Transverse colon (tissue), 4 donors: ENCODE measurements at regions not wholly inside any gene's neighbourhood (a gene's known extent, or its start where the extent isn't known, plus 50 kb on each side); places are given as distances from the start of the nearest gene placed in this dataset.
"Not testable (repeated sequence)": the region's sequence is repeated elsewhere in the genome, so short reads cannot be mapped to it uniquely, and the experiment has no call there.

Experiments used
- DNase-seq: peaks from one replicate; pipeline ENCODE4 v3.0.0-alpha.2; 2019
- H3K27ac ChIP-seq, 4 donors: fragments of 200-600 bp; sonication (generic); 2 replicates each; pipeline ENCODE4 v1.5.1; 2016 to 2018; ENCODE audit warnings: inconsistent platforms in 4 of 4
- H3K27me3 ChIP-seq: fragments of 200-600 bp; sonication (generic); 2 replicates; pipeline ENCODE4 v1.5.1; 2017; ENCODE audit warnings: inconsistent platforms
- H3K36me3 ChIP-seq, 4 donors: fragments of 200-600 bp; sonication (generic); 2 replicates each; pipeline ENCODE4 v1.5.1; 2017 to 2019; ENCODE audit warnings: inconsistent platforms in 4 of 4
- H3K4me1 ChIP-seq, 4 donors: fragments of 200-600 bp; sonication (generic); 2 replicates each; pipeline ENCODE4 v1.5.1; 2017 to 2020; ENCODE audit warnings: inconsistent platforms in 4 of 4
- H3K4me3 ChIP-seq, 4 donors: fragments of 200-600 bp; sonication (generic); 1 replicate in 1 of 4; 2 replicates in 3 of 4; pipeline versions ENCODE4 v1.5.1 to v1.6.1; 2017 to 2019; ENCODE audit warnings: inconsistent platforms in 4 of 4
- H3K9me3 ChIP-seq, 2 donors: fragments of 200-600 bp; sonication (generic); 2 replicates each; pipeline ENCODE4 v1.5.1; 2017 to 2019; ENCODE audit warnings: inconsistent platforms in 2 of 2
- whole genome bisulfite sequencing, 2 donors: methylation state at CpG; one replicate each; pipeline ENCODE4 v1.1.5; 2018; ENCODE audit warnings: low coverage in 1 of 2; 5-methylcytosine and 5-hydroxymethylcytosine counted together
- in situ Hi-C, 4 donors: fragments of 200-750 bp; cut with MboI; loops; one replicate each; pipeline versions ENCODE4 v1.15.0 to v1.15.1; 2017; ENCODE audit warnings: low sequenced_read_pairs in 3 of 4, low pct_ligation_motif_present in 1 of 4, low pct_unique_long_range_greater_than_20kb in 1 of 4
- intact Hi-C: fragments of 100-400 bp; cut with DNase I; formaldehyde crosslinking; loops from one replicate; pipeline ENCODE4 v1.15.1; 2023; ENCODE audit warnings: low total_unique reads

- intact Hi-C loops, H3K4me1 ChIP-seq, in situ Hi-C loops, H3K4me3 ChIP-seq, DNase-seq, H3K27ac ChIP-seq, H3K27me3 ChIP-seq, H3K36me3 ChIP-seq: not testable (repeated sequence)
- H3K9me3 ChIP-seq, result peaks cover 15 to 20% of the 10 kb centered on the region in 2 donors
- WGBS, 2 donors, result 56 to 65% methylated on average over 6 of the region's 6 CpGs
Measured at GRCh38 chr13:16113391-16113790, 3068.2 kb downstream of the TUBA3C start.
